SKM-1 treated with dmso at 0.1 percent for 144 hours (cell line): ENCODE measurements at regions not wholly inside any gene's neighbourhood (a gene's known extent, or its start where the extent isn't known, plus 50 kb on each side); places are given as distances from the start of the nearest gene placed in this dataset.
A peak's percentile ranks its signal among the peaks of the same experiment; 100 is the strongest.
"Not testable (repeated sequence)": the region's sequence is repeated elsewhere in the genome, so short reads cannot be mapped to it uniquely, and the experiment has no call there.

Source experiments
- DNase-seq: peaks from one replicate; lab custom pipeline; 2025; ENCODE audit not compliant: unreplicated experiment; lab: John Stamatoyannopoulos, UW

DNA sequence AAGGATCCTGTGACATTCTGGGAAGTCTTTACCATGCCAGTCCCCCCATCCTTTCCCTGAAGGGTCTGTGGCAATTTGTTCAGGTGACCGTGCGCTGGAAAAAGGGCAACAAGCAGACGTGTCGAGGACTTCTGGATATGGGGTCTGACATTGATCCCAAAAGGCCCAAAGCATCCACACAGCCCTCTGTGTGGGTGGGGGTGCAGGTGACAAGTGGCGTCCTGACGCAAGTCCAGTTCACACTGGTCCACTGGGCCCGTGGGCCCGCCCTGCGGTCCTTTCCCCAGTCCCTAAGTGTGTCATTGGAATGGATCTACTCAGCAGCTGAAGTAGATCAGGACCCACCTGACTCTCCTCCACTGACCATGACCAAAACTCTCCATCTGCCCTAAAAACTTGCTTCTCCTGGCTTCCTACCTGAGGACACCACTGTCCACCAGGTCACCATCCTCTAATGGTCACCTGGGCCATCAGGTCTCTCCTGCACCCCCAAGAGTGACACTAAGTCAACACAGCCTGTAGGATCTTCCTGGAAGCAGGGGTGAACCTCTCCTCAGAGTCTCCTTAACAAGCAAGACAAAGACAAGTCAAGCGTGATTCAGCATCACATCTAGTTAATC is 85.6 kb upstream of the SLC66A3 start:
- no peak for DNase-seq

DNA sequence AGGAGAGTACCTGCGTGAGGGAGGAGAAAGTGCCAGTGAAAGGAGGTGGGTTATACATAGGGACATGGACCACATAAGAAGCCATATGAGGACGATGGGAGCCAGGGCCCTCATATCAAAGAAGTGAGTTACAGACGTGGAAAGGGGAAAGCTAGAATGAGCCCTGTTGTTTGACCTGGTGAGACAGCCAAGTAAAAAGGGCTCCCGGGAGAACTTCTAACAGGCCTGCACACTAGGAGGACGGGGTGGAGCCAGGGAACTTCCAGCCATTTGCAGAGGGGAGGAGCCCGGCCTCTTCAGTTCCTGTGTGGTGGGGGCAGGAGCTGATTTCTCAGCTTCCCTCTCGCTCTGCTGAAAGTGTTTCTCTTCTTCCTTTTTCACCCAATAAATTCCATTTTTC is 84.1 kb upstream of the SLC66A3 start:
- DNase-seq = no peak

DNA sequence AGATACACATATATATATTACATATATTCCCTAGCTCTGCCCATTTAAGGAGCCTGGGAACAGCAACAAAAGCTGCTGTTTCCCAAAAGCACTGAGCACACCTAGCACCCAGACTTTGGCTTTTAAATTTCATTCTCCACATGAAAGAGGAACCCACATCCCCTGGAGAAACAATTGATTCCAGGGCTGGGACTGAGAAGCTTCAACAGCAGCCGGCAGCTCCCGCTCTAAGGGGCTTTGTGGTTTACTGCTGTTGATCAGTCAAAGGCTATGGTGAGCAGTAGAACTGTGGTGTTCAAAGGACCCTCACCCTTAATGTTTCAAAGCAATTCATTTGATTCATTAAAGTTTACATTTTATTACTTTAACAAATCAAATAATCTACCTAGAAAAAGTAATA is 83.3 kb upstream of the SLC66A3 start:
- DNase-seq = no peak

DNA sequence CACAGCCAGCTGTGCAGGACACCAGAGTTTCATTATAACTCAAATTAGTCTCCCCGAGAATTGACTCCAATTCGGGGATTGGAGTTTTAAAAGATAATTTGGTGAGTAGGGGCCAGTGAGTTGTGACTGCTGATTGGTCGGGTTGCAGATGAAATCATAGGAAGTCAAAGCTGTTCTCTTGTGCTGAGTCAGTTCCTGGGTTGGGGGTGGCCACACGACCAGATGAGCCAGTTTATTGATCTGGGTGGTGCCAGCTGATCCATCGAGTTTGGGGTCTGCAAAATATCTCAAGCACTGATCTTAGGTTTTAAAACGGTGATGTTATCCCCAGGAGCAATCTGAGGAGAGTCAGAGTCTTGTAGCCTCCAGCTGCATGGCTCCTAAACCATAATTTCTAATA is 82.7 kb upstream of the SLC66A3 start:
- DNase-seq = no peak

DNA sequence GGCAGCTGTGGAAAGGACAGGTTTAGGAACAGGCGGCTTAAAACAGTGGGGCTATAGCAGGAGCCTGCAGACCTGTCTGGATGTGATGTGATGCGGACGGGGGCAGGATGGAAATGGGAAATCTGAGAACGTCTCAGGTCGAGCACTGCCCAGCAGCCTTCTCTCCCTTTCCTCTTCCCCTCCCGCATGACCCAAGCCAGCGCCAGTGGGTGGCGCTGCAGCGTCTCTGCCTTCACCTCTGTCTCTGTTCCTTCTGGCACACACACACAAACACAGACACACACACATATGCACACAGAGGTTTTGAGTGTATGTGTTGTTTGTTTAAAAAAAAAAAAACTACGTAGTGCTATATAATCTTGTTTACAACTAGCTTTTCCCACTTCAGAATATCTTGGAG is 82.0 kb upstream of the SLC66A3 start:
- peak; percentile 26 for DNase-seq

DNA sequence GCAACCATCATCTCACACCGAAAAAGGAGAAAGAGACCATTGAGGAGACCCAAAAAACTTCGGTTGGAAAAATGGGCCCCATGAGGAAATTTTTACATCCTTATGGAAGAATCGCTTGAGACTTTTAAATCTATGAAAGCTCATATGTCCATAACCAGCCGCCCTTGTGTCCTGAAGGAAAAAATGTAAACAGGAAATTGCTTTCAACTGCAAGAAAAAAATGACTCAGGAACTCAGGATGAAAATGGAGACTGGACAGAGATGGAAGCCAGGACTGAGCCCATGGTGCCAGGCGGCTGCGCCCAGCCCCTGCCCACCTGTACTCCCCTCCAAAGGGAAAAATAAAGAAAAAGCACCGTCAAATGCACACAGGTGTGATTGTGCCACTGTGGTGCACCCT is 81.5 kb upstream of the SLC66A3 start:
- no peak for DNase-seq

DNA sequence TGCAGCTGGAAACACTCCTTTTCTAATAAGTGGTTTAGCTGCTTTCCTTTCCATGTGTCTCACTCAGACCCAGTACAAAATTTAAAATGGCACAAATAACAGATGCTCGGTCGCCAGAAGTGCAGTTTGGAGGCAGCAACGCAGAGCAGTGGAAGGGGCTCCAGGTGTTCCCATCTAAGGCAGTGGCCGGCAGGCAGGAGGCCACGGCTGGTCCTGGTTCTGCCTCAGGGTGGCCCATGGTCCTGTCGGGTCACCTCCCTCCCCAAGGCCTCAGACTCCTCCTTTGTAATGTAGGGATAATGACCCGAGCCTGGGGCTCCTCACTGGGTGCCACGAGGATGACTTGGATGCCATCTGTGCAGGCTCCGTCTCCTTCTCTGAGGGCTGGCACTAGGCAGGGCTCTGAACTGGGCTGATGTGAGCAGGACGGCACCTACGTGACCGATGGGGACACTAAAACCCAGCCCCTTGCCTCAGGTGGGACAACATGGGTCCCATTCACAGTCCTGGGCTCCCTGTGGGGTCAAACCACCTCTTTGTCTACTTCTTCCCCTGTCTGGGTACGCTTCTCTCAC is 80.9 kb upstream of the SLC66A3 start:
- no peak for DNase-seq

DNA sequence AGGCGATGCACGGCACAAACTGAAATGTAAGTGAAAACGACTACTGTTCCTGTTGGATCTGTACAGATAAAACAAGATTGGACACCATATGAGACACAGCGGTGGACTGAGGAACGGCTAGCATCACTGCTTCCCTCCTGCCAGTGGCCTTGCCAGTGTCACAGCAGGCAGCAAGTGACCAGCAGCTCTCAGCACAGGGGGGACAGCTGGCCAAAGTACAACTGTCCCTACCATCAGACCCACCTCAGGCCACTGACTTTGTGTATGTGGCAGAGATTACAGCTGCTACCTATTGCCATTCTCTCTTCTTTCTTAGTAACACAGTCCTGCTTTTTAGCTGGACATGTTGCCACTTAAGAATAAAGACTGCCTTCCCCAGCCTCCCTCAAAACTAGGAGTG is 80.0 kb upstream of the SLC66A3 start:
- DNase-seq = no peak

DNA sequence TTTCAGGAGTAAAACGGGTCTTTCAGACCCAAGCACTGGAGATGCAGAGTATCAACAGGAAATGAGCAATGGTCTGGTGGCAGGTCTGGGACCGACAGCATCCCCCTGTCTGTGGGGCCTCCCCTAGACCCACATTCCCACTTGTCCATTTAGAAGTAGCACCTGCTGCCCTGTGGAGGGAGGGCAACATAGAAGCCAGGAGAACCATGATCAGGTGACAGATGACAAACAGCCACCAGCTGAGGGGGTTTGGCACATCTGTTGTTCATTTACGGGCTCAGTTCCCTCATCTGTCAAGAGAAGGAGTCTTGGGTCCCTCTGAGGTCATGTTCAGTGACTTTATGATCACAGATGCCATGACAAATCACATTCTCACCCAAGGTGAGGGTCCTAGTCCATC is 77.9 kb upstream of the SLC66A3 start:
- DNase-seq = no peak

DNA sequence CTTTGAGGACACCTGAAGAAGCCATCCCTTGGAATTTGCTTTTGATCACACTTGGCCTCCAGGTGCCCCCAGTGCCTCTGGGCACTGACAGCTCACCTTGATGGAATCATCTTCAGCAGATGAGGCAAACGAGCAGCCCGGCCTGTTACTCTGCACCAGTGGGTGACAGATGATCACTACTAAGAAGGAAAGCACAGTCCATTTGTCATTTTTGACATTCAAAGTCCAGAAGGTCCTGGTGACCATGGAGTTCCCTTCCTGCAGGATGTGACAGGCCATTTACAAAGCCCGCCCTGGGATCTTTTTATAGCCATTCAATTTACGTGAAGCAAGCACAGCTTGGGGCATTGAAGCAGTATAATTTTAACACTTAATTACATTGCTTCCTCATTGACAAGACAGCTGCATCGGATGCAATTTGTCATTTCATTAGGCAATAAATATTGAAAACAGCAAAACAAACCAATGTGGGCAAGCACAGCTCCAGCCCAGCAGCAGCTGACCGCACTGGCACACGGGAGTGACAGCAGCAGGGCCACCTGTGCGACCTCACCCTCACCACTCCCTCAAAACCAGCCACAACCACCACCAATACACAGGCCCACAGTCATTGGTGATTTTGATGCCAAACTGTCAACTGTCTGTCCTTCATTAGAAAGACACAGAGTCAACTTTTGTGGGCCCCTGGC is 76.0 kb upstream of the SLC66A3 start:
- no peak for DNase-seq

DNA sequence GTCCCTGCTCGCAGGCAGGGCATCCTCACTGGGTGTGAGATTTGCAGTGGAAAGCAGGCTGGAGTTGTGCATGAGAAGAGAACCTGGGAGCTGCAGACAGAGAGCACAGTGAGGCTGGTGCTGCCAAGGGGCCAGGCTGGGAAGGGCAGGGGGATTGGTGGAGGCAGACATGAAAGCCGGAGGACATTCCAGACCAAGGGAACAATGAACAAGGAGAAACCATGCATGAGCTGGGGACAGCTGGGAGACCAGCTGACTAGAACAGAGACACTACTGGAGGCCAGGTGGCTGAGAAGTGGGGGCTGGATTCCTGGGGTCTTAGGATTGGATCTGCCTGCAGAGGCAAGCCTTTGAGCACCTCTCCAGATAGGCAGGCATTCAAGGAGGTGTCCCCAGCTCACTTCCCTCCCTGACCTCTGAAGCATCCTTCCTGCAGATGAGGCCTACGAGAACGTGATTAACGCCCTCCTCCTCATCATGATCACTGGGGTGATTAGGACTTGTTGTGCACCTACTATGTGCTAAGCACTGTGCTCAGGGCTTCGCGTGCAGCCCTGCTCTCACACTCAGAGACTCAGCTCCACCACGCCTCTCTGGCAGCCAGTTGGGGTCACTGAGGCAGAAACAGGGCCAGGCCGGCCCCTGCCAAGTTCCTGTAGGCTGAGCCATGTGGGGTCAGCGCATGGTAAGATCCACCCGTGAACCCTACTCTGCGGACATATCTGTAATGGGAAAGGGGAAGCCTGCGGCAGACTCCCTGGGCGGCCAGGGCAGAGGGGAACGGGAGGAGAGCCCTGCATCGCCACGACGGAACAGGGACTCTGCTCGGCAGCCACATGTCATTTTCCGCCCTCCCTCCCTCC is 74.8 kb upstream of the SLC66A3 start:
- DNase-seq = no peak

DNA sequence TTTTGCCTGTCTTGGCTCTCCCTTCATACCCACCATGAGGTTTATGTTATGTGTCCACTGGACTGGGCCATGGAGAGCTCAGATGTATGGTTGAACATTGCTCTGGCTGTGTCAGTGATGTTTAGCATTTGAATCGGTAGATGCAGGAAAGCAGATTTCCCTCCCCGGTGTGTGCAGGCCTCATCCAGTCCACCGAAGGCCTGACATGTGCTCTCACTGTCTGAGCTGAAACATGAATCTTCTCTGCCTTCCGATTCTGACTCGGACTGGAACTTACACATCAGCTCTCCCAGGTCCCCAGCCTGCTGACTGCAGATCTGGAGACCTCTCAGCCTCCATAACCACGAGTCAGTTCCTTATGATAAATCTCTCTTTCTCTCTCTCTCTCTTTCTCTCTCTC is 72.4 kb upstream of the SLC66A3 start:
- no peak for DNase-seq

DNA sequence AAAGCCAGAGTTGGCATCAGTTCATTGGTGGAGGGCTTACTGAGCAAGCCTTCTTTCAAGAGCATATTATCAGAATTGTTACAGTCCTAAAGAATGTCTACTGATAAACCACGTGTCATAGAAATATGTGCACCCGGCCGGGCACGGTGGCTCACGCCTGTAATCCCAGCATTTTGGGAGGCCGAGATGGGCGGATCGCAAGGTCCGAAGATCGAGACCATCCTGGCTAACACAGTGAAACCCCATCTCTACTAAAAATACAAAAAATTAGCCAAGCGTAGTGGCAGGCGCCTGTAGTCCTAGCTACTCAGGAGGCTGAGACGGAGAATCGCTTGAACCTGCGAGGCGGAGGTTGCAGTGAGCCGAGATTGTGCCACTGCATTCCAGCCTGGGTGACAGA is 66.4 kb upstream of the SLC66A3 start:
- DNase-seq = not testable (repeated sequence)

DNA sequence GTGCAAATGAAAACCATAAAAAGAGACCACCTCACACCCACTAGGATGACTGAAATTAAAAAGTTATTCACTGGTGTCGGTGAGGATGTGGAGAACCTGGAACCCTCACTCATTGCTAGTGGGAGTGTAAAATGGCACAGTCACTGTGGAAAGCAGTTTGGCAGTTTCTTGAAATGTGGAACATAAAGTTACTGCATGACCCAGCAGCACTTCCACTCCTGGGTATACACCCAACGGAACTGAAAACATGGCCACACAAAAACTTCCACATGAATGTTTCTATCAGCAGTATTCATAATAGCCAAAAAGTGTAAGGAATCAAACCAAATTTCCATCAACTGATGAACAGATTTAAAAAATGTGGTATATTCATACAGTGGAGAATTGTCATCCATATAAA is 65.1 kb upstream of the SLC66A3 start:
- DNase-seq = peak; percentile 19

DNA sequence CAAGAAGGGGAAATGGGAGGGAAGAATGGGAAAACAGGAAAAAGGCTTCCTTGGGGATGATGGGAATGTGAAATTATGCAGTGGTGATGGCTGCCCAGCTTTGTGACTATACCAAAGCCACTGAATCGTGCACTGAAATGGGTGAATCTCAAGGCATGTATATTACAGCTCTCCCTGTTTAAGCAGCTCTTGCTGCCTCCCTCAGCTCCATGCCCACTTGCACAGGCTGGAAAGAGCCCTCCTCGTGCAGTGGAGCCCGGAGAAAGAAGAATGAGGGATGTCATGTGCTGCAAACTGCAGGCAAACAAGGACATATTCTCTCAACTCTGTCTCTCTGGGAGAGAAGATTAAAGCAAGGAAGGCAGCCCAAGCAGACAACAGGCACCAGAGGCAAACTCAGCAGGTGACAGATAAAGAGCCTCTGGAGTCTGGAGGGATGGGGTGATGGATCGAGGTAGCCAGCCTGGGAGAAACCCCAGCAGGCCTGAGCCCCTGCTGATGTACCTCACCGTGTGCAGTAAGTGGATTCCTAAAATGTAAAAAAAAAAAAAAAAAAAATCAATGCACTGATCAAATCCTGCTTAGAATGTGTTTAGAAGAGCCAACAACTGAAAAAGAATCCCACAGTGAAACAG is 62.4 kb upstream of the SLC66A3 start:
- no peak for DNase-seq

DNA sequence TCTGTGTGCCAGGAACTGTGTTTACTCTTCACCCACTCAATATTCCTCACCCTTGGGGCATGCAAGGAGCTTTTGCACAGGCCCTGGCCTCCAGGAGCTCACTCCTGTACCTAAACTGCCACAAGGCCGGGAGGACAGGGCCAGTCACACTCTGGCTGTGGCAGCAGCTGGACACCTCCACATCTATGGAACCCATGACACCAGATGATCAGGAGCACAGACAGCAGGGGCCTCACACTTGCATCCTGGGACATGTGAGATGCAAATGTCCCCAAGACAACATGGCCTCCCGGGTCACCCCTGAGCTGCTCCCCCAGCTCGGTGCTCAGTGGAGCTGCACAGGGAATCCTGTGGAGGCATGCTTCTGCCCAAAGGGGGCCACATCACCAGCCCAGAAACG is 61.8 kb upstream of the SLC66A3 start:
- DNase-seq = no peak

DNA sequence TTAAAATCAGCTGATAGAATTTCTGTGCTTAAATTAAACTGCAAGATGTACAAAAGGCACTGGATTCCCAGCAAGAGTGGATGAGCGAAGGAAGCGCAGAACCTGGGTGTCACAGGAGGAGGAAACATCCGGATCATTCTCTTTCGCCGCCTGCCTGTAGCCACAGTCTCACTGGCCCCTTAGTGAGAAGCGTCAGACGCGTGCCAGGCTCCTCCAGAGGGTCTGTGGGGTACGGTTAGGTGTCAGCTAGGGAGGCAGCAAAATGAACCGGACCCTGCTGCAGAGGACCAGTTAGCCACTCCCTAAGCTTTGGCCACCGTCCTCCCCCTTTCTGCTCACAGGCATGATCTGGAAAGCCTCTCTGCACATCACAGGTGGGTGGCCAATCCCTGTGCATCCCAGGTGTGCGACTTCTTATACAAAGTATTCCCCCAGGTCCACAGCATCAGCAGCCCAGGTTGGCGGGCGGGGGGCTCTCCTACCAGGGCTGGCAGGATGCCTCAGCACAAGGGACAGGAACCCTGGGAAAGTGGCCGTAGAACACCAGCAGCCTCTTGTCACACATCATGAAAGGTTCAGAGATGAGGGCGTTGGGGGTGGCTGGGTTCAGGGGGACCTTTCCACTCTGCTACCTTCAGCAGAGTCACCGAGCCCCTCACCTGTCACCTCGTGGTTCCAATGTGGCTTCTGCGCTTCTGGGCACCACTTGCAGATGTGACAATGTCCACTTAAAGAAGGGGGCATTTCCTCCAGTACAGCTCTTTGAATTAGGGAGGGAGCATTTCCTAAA is 61.1 kb upstream of the SLC66A3 start:
- no peak for DNase-seq

DNA sequence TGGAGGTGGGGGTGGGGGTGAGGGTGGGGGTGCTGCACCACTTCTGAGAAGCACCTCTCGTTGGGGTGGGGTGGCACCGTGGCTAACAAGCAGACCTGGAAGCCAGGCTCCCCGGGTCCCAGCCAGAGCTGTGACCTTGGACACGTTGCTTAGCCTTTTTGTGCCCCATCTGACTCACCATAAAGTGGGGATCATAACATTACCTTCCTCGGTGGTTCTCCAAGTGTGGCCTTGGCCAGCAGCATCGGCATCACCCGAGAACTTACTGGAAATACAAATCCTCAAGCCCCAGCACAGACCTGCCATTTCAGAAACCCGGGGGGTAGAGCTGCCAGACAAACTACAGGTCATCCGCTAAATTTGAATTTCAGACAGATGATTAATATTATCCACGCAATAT is 58.7 kb upstream of the SLC66A3 start:
- no peak for DNase-seq

DNA sequence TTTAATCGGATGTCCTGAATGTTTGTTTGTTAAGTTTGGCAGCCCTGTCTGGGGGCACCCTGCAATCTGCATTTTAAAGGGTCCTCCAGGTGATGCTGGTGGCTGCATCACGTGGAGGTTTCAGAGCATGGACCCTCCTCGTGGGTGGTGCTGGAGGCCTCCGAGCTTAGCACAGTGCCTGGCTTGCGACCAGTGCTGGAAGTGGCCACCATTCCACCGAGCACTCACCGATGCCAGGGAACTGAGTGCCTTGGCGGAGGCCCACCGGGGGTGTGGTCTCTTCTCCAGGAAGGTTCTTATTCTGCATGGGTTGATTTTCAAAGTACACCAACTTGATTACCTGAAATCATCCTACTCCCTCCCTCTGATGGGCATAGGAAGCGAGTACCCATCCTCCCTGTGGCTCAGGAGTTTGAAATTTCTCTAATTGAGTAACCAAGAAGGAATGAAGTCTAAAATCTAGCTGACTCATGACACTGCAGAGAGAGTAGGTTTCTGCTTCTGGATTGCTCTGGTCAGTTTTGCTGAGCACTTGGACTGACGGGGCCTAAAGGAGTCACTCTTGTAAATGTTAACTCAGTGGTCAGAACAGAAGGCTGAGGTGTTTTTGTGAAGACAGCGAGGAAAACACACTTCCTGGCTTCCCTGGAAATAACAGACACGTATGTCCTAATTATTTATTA is 58.1 kb upstream of the SLC66A3 start:
- no peak for DNase-seq

DNA sequence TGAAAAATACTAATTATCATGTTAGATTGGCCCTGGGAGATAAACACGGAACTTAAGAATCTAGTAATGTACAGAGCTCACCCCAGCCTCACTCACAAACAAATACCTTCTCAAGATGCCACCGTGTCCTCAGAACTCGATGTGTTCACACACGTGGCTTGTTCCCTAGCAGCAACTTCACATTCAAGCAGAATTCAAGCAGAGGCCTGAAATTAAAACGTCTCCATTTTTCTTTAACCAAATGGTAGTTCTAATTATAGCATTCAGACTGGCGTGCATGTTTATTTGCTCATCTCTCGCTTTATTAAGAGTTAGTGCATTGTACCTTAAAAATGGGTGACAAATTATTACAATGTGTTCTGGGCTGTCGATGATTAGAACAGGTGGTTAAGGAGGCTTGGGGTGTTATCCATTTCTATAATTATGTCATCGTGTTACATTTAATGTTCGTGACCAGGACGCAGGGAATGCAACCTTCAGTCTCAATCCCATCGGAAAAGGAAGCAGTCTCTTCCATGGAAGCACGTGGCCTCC is 57.3 kb upstream of the SLC66A3 start:
- no peak for DNase-seq
